Sigmoid colon (tissue), 3 donors: ENCODE measurements at regions not wholly inside any gene's neighbourhood (a gene's known extent, or its start where the extent isn't known, plus 50 kb on each side); places are given as distances from the start of the nearest gene placed in this dataset.

Experiments
- POLR2A ChIP-seq, 2 donors: fragments of 450-650 bp; IDR thresholded peaks; one replicate each; pipeline ENCODE4 v1.6.1; 2016; ENCODE audit warnings: antibody characterized with exemption in 2 of 2, mild to moderate bottlenecking in 2 of 2, moderate library complexity in 2 of 2
- TF ChIP-seq, protein P1 (sequence below), 4 experiments: fragments of 450-650 bp in 3 of 4; fragments of 200-600 bp in 1 of 4; IDR thresholded peaks; one replicate each; pipeline ENCODE4 v1.5.1; 2016 to 2019; ENCODE audit warnings: antibody characterized with exemption in 4 of 4, mild to moderate bottlenecking in 3 of 4, moderate library complexity in 2 of 4

- TF ChIP-seq, protein P1, sequence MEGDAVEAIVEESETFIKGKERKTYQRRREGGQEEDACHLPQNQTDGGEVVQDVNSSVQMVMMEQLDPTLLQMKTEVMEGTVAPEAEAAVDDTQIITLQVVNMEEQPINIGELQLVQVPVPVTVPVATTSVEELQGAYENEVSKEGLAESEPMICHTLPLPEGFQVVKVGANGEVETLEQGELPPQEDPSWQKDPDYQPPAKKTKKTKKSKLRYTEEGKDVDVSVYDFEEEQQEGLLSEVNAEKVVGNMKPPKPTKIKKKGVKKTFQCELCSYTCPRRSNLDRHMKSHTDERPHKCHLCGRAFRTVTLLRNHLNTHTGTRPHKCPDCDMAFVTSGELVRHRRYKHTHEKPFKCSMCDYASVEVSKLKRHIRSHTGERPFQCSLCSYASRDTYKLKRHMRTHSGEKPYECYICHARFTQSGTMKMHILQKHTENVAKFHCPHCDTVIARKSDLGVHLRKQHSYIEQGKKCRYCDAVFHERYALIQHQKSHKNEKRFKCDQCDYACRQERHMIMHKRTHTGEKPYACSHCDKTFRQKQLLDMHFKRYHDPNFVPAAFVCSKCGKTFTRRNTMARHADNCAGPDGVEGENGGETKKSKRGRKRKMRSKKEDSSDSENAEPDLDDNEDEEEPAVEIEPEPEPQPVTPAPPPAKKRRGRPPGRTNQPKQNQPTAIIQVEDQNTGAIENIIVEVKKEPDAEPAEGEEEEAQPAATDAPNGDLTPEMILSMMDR (IDR thresholded peaks at IDR 0.05), result no peak
- no peak for TF ChIP-seq POLR2A (IDR thresholded peaks at IDR 0.05)
Observed at GRCh38 chr15:70240082-70240481, 142.4 kb upstream of the TLE3 start.
